ENCODE measurements at regions not wholly inside any gene's neighbourhood (a gene's known extent, or its start where the extent isn't known, plus 50 kb on each side); places are given as distances from the start of the nearest gene placed in this dataset.

DNA sequence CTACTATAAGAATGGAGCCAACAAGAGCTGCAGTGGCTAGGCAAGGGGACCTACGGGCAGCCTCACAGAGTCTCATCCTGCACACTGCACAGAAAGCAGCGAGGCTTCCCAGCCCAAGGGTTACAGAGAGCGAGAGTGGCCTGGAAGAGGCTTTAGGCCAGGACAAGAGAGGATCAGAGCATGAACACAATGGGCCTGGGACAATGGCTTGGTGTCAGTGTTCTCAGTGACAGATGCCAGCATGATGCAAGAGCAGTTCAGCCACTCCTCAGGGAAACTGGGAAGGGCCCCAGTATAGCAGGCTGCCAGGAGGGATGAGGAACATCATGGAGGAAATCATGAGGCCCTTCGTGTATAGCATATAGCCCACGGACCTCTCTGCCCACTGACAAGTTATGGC is 108.0 kb downstream of the NUS1 start:
- no peak for TF ChIP-seq EZH2 (IDR thresholded peaks at IDR 0.05)
- TF ChIP-seq POLR2AphosphoS5 (IDR thresholded peaks at IDR 0.05; ENCODE audit: borderline replicate concordance, low read depth, low read length): no peak
- TF ChIP-seq FOXP2 (optimal IDR thresholded peaks at IDR 0.05; ENCODE audit: control extremely low read depth, extremely low read length, insufficient read depth): no peak
